Testis (tissue), 2 donors: ENCODE measurements at regions not wholly inside any gene's neighbourhood (a gene's known extent, or its start where the extent isn't known, plus 50 kb on each side); places are given as distances from the start of the nearest gene placed in this dataset.

Experiments
- CTCF ChIP-seq, 3 experiments: fragments of 450-650 bp in 2 of 3; fragments of 200-600 bp in 1 of 3; sonication (generic) in 1 of 3; IDR thresholded peaks; one replicate each; pipeline ENCODE4 v1.5.1; 2016 to 2019; ENCODE audit warnings: antibody characterized with exemption in 3 of 3, mild to moderate bottlenecking in 2 of 3, moderate library complexity in 1 of 3
- POLR2A ChIP-seq: fragments of 450-650 bp; IDR thresholded peaks from one replicate; pipeline ENCODE4 v1.6.1; 2017; ENCODE audit warnings: antibody characterized with exemption, mild to moderate bottlenecking, moderate library complexity

GRCh38 chr10:130859427-130859826, 452.1 kb downstream of the TCERG1L start:
- no peak for TF ChIP-seq CTCF (IDR thresholded peaks at IDR 0.05)
- no peak for TF ChIP-seq POLR2A
